ENCODE measurements at regions not wholly inside any gene's neighbourhood (a gene's known extent, or its start where the extent isn't known, plus 50 kb on each side); places are given as distances from the start of the nearest gene placed in this dataset.

GRCh38 chr6:105909106-105909505 lies 177.0 kb upstream of the PRDM1 start:
- intact Hi-C loops (cut with micrococcal nuclease), result no loop called here
- no peak overlapping the region for H3K4me3 Mint-ChIP-seq
- ATAC-seq (ENCODE audit: low read depth), result no peak
- no peaks in the 10 kb centered on the region for H3K79me2 ChIP-seq (ENCODE audit: control insufficient read depth, insufficient read depth, low read length)
- H2AFZ ChIP-seq (ENCODE audit: insufficient read depth, low read depth, low read length, poor library complexity, severe bottlenecking), result no peak overlapping the region
- DNase-seq, result no peak
- H3K27ac Mint-ChIP-seq, result no peak overlapping the region
- H3K9me3 Mint-ChIP-seq (ENCODE audit: insufficient read depth), result no peaks in the 10 kb centered on the region
- peaks cover 0 to 6% of the 10 kb centered on the region in 2 donors for H3K4me1 ChIP-seq (ENCODE audit: control insufficient read depth in 2 of 2, insufficient read depth in 2 of 2, low read length in 2 of 2)
- TF ChIP-seq CTCF (IDR thresholded peaks at IDR 0.05), result no peak
- H3K9me3 ChIP-seq (ENCODE audit: control extremely low read depth in 1 of 3, control insufficient read depth in 2 of 3, insufficient read depth in 1 of 3, low read length in 2 of 3), result no peaks in the 10 kb centered on the region
- CTCF ChIA-PET, result no interaction called here
- H3K9ac ChIP-seq (ENCODE audit: low read length), result no peak overlapping the region
- POLR2A ChIA-PET, result no interaction called here
- H3K36me3 ChIP-seq (replicated peaks in 1 of 2; ENCODE audit: control extremely low read depth in 1 of 2, control insufficient read depth in 1 of 2, extremely low read depth in 1 of 2, insufficient read depth in 2 of 2, low read length in 1 of 2), result no peaks in the 10 kb centered on the region
- no peak overlapping the region for H3K4me3 ChIP-seq (ENCODE audit: control extremely low read depth in 1 of 5, extremely low read depth in 1 of 5, insufficient read depth in 1 of 5, low read depth in 2 of 5, low read length in 4 of 5)
- H3K4me2 ChIP-seq (replicated peaks; ENCODE audit: low read depth, low read length, poor library complexity, severe bottlenecking), result no peak overlapping the region
- H4K20me1 ChIP-seq (ENCODE audit: control insufficient read depth, insufficient read depth, low read length, poor library complexity, severe bottlenecking), result no peaks in the 10 kb centered on the region
- H3K27ac ChIP-seq (ENCODE audit: low read length in 2 of 2), result no peak overlapping the region
- no peaks in the 10 kb centered on the region for H3K27me3 ChIP-seq (replicated peaks in 1 of 4; ENCODE audit: control extremely low read depth in 1 of 4, control insufficient read depth in 3 of 4, insufficient read depth in 4 of 4, low read length in 3 of 4)
- H3K27me3 Mint-ChIP-seq, result peaks cover 5% of the 10 kb centered on the region
- H3K4me1 Mint-ChIP-seq, result peaks cover 6% of the 10 kb centered on the region
- WGBS (ENCODE audit: insufficient coverage), result 82% methylated on average over 3 of the region's 6 CpGs

- no peak overlapping the region for H3K4me3 ChIP-seq (ENCODE audit: control extremely low read depth in 1 of 5, extremely low read depth in 1 of 5, insufficient read depth in 1 of 5, low read depth in 2 of 5, low read length in 4 of 5)
- no peaks in the 10 kb centered on the region for H3K36me3 ChIP-seq (replicated peaks in 1 of 2; ENCODE audit: control extremely low read depth in 1 of 2, control insufficient read depth in 1 of 2, extremely low read depth in 1 of 2, insufficient read depth in 2 of 2, low read length in 1 of 2)
- H3K27ac ChIP-seq (ENCODE audit: low read length in 2 of 2), result no peak overlapping the region
- Mint-ChIP-seq H3K4me3 (no peak overlapping the region), H3K9me3 (ENCODE audit: insufficient read depth) (no peaks in the 10 kb centered on the region), H3K27me3 (peaks cover 5% of the 10 kb centered on the region), H3K4me1 (peaks cover 6% of the 10 kb centered on the region), H3K27ac (no peak overlapping the region)
- intact Hi-C loops (cut with micrococcal nuclease), result no loop called here
- H4K20me1 ChIP-seq (ENCODE audit: control insufficient read depth, insufficient read depth, low read length, poor library complexity, severe bottlenecking), result no peaks in the 10 kb centered on the region
- H3K9ac ChIP-seq (ENCODE audit: low read length), result no peak overlapping the region
- no peaks in the 10 kb centered on the region for H3K9me3 ChIP-seq (ENCODE audit: control extremely low read depth in 1 of 3, control insufficient read depth in 2 of 3, insufficient read depth in 1 of 3, low read length in 2 of 3)
- H3K4me1 ChIP-seq (ENCODE audit: control insufficient read depth in 2 of 2, insufficient read depth in 2 of 2, low read length in 2 of 2), result peaks cover 0 to 6% of the 10 kb centered on the region in 2 donors
- ChIA-PET POLR2A (no interaction called here), CTCF (no interaction called here)
- no peak for DNase-seq
- H3K27me3 ChIP-seq (replicated peaks in 1 of 4; ENCODE audit: control extremely low read depth in 1 of 4, control insufficient read depth in 3 of 4, insufficient read depth in 4 of 4, low read length in 3 of 4), result no peaks in the 10 kb centered on the region
- no peak for ATAC-seq (ENCODE audit: low read depth)
- no peak overlapping the region for H2AFZ ChIP-seq (ENCODE audit: insufficient read depth, low read depth, low read length, poor library complexity, severe bottlenecking)
- no peak for TF ChIP-seq EZH2 (IDR thresholded peaks at IDR 0.05; ENCODE audit: borderline replicate concordance, insufficient read depth, low read depth, low read length, poor library complexity, severe bottlenecking)
- TF ChIP-seq CTCF (IDR thresholded peaks at IDR 0.05), result no peak
- no peaks in the 10 kb centered on the region for H3K79me2 ChIP-seq (ENCODE audit: control insufficient read depth, insufficient read depth, low read length)
- H3K4me2 ChIP-seq (replicated peaks; ENCODE audit: low read depth, low read length, poor library complexity, severe bottlenecking), result no peak overlapping the region
- WGBS (ENCODE audit: insufficient coverage), result 96% methylated on average over 3 of the region's 5 CpGs
These were observed 178.1 kb upstream of the PRDM1 start for GRCh38 chr6:105907991-105908390.
